NT2/D1 (cell line): ENCODE measurements at regions not wholly inside any gene's neighbourhood (a gene's known extent, or its start where the extent isn't known, plus 50 kb on each side); places are given as distances from the start of the nearest gene placed in this dataset.

Experiments used
- SUZ12 ChIP-seq: IDR thresholded peaks from 2 replicates; pipeline ENCODE4 v1.6.1; 2011; ENCODE audit not compliant: insufficient read length, insufficient read depth; ENCODE audit errors: extremely low read depth
- YY1 ChIP-seq: IDR thresholded peaks from 2 replicates; pipeline ENCODE4 v1.6.1; 2011; ENCODE audit not compliant: insufficient read length, insufficient read depth

DNA sequence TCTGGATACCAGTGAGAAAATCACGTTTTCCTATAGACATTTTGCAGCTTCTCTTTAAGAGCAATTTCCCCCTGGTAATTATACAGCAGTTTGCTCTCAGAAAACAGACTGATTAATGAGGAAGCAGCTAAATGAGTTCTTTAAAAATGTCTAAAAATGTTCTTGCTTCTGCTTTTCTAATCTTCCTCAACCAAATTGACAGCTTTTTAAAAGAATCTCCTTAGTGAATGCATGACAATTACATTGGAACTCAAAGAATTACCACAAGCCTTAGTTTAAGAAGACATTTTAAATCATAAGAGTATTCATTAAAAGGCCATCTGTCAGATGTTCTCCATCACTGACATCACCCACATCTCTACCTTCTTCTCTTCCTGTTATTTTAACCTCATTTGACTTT lies 135.8 kb upstream of the PLXNC1 start:
- TF ChIP-seq YY1: no peak
- no peak for TF ChIP-seq SUZ12
